A673 (cell line): ENCODE measurements at regions not wholly inside any gene's neighbourhood (a gene's known extent, or its start where the extent isn't known, plus 50 kb on each side); places are given as distances from the start of the nearest gene placed in this dataset.

Source experiments
- BruUV-seq: library from RNA; stranded (reverse); fragments of 400-500 nt; replicated peaks from 2 replicates; lab custom pipeline; 2021; lab: Mats Ljungman, UMichigan
- CTCF ChIA-PET: fragments of 300-600 bp; sonication (Branson Sonifier 250); formaldehyde crosslinking; loops from one replicate; lab custom pipeline; 2022; ENCODE audit warnings: antibody characterized with exemption; lab: Charles Lee
- POLR2A ChIA-PET: fragments of 300-600 bp; sonication (Branson Sonifier 250); formaldehyde crosslinking; loops from one replicate; lab custom pipeline; 2022; ENCODE audit warnings: antibody characterized with exemption; ENCODE audit not compliant: low non-redundant PET; lab: Charles Lee
- DNase-seq: peaks from one replicate; pipeline ENCODE4 v3.0.0-alpha.2; 2015; ENCODE audit warnings: low spot score
- H3K27ac ChIP-seq: fragments of 200-600 bp; sonication (generic); 2 replicates; pipeline ENCODE4 v1.5.1; 2016; ENCODE audit warnings: mixed run types, low read depth, mild to moderate bottlenecking, mixed read lengths, antibody characterized with exemption, low read length; ENCODE audit not compliant: poor library complexity, severe bottlenecking
- H3K27me3 ChIP-seq: fragments of 200-600 bp; sonication (generic); replicated peaks from 2 replicates; pipeline ENCODE4 v1.6.1; 2017; ENCODE audit warnings: mixed run types, low read depth, mild to moderate bottlenecking, mixed read lengths, antibody characterized with exemption, low read length; ENCODE audit not compliant: insufficient read depth, poor library complexity
- H3K36me3 ChIP-seq: fragments of 200-600 bp; sonication (generic); 2 replicates; pipeline ENCODE4 v1.6.1; 2016; ENCODE audit warnings: mixed run types, mild to moderate bottlenecking, mixed read lengths, antibody characterized with exemption, low read length; ENCODE audit not compliant: insufficient read depth, poor library complexity, severe bottlenecking
- H3K4me1 ChIP-seq: fragments of 200-600 bp; sonication (generic); 2 replicates; pipeline ENCODE4 v1.6.1; 2017; ENCODE audit warnings: mixed run types, mild to moderate bottlenecking, mixed read lengths, antibody characterized with exemption, low read length; ENCODE audit not compliant: insufficient read depth, poor library complexity, severe bottlenecking
- H3K4me3 ChIP-seq: fragments of 200-600 bp; sonication (generic); 2 replicates; pipeline ENCODE4 v1.5.1; 2016; ENCODE audit warnings: low read depth, mixed run types, mild to moderate bottlenecking, mixed read lengths, low read length; ENCODE audit not compliant: poor library complexity, severe bottlenecking
- H3K9me3 ChIP-seq: fragments of 200-600 bp; sonication (generic); 2 replicates; pipeline ENCODE4 v1.6.1; 2016; ENCODE audit warnings: mixed run types, low read depth, mild to moderate bottlenecking, mixed read lengths, antibody characterized with exemption, low read length; ENCODE audit not compliant: poor library complexity, severe bottlenecking
- EZH2 ChIP-seq: fragments of 200-600 bp; sonication (generic); IDR thresholded peaks from 2 replicates; pipeline ENCODE4 v1.6.1; 2017; ENCODE audit warnings: borderline replicate concordance, low read depth, mild to moderate bottlenecking, mixed read lengths, antibody characterized with exemption, low read length; ENCODE audit not compliant: poor library complexity, severe bottlenecking
- intact Hi-C: fragments of 100-400 bp; cut with micrococcal nuclease; formaldehyde crosslinking; loops from one replicate; pipeline ENCODE4 v1.10.0; 2022; ENCODE audit not compliant: unreplicated experiment
- TF ChIP-seq, protein P1 (sequence below): fragments of 300-800, 200-600 bp; sonication (generic); conservative IDR thresholded peaks from 2 replicates; pipeline ENCODE4 v1.5.1; 2017; ENCODE audit warnings: low read depth, mild to moderate bottlenecking, antibody characterized with exemption, low read length, moderate library complexity, mixed read lengths

- no peak overlapping the region for H3K4me3 ChIP-seq
- TF ChIP-seq EZH2: no peak
- ChIA-PET CTCF (no interaction called here), POLR2A (no interaction called here)
- DNase-seq: no peak
- H3K27ac ChIP-seq: no peak overlapping the region
- peaks cover 3% of the 10 kb centered on the region for H3K27me3 ChIP-seq
- H3K9me3 ChIP-seq: no peaks in the 10 kb centered on the region
- BruUV-seq: no TSS peak
- intact Hi-C loops: no loop called here
- H3K4me1 ChIP-seq: no peaks in the 10 kb centered on the region
- no peaks in the 10 kb centered on the region for H3K36me3 ChIP-seq
Observed at GRCh38 chr10:118966850-118967125, 62.7 kb upstream of the NANOS1 start.

DNA sequence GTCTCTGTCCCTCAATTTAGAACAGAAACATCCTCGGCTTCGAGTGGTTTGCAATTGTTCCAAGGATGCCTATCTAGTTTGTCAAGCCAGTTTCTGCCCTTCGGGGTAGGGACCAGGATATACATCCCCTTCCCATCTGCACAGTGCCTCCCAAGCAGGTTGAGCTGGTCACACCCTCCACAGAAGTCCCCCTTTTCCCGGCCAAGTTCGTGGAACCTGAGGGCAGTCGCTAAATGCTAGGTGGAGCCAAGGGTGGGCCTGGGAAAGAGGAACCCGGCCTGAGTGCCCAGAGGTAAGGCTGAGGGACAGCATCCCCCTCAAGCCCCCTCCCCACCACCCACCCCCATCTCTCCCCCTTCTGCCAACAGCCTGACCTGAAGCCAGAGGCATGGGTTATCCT is 62.4 kb upstream of the NANOS1 start:
- no TSS peak for BruUV-seq
- Histone ChIP-seq H3K27ac (no peak overlapping the region), H3K4me3 (no peak overlapping the region), H3K36me3 (no peaks in the 10 kb centered on the region), H3K27me3 (peaks cover 3% of the 10 kb centered on the region), H3K9me3 (no peaks in the 10 kb centered on the region), H3K4me1 (no peaks in the 10 kb centered on the region)
- DNase-seq: no peak
- TF ChIP-seq, protein P1, sequence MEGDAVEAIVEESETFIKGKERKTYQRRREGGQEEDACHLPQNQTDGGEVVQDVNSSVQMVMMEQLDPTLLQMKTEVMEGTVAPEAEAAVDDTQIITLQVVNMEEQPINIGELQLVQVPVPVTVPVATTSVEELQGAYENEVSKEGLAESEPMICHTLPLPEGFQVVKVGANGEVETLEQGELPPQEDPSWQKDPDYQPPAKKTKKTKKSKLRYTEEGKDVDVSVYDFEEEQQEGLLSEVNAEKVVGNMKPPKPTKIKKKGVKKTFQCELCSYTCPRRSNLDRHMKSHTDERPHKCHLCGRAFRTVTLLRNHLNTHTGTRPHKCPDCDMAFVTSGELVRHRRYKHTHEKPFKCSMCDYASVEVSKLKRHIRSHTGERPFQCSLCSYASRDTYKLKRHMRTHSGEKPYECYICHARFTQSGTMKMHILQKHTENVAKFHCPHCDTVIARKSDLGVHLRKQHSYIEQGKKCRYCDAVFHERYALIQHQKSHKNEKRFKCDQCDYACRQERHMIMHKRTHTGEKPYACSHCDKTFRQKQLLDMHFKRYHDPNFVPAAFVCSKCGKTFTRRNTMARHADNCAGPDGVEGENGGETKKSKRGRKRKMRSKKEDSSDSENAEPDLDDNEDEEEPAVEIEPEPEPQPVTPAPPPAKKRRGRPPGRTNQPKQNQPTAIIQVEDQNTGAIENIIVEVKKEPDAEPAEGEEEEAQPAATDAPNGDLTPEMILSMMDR: no peak
- TF ChIP-seq EZH2: no peak
- intact Hi-C loops: no loop called here
- POLR2A ChIA-PET: no interaction called here
- CTCF ChIA-PET: no interaction called here

- no peaks in the 10 kb centered on the region for H3K4me1 ChIP-seq
- BruUV-seq: no TSS peak
- H3K27me3 ChIP-seq: peaks cover 3% of the 10 kb centered on the region
- H3K27ac ChIP-seq: no peak overlapping the region
- intact Hi-C loops: no loop called here
- DNase-seq: no peak
- no peaks in the 10 kb centered on the region for H3K36me3 ChIP-seq
- no peak overlapping the region for H3K4me3 ChIP-seq
- CTCF ChIA-PET: no interaction called here
- no peaks in the 10 kb centered on the region for H3K9me3 ChIP-seq
- TF ChIP-seq EZH2: no peak
- TF ChIP-seq, protein P1: no peak
- POLR2A ChIA-PET: no interaction called here
Observed at GRCh38 chr10:118968060-118968459, 61.5 kb upstream of the NANOS1 start.

GRCh38 chr10:118968482-118968881 is 61.0 kb upstream of the NANOS1 start:
- POLR2A ChIA-PET: no interaction called here
- no peak for DNase-seq
- intact Hi-C loops: no loop called here
- peaks cover 7% of the 10 kb centered on the region for H3K27me3 ChIP-seq
- H3K4me3 ChIP-seq: no peak overlapping the region
- H3K27ac ChIP-seq: no peak overlapping the region
- H3K36me3 ChIP-seq: no peaks in the 10 kb centered on the region
- TF ChIP-seq EZH2: no peak
- TF ChIP-seq, protein P1: no peak
- H3K4me1 ChIP-seq: no peaks in the 10 kb centered on the region
- no TSS peak for BruUV-seq
- CTCF ChIA-PET: no interaction called here
- H3K9me3 ChIP-seq: peaks cover 2% of the 10 kb centered on the region
